Activated T-cell treated with anti-CD3 and anti-CD28 coated beads for 24 hours (primary cell): ENCODE measurements at regions not wholly inside any gene's neighbourhood (a gene's known extent, or its start where the extent isn't known, plus 50 kb on each side); places are given as distances from the start of the nearest gene placed in this dataset.

ENCODE experiments used
- DNase-seq: peaks from one replicate; pipeline ENCODE4 v3.0.0-alpha.2; 2020; ENCODE audit warnings: low read depth

DNA sequence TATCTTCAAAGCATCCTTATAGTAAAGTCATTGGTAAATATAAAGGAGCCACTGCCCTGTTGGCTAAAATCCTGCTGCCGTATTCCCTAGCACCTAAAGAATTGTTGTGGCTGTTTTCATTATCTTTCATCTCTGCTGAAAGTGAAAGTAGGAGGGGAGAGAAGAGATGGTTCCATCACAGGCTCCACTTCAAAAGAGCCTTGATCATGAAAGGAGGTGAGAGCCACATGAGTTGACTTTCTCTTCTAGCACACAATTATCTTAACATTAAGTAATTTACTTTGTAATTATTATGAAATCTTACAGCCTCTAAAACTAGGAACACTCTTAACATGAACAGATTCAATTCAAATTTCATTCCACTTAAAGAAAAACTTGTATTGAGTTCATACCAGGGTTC is 1050.9 kb upstream of the LRRTM1 start:
- DNase-seq, result no peak

GRCh38 chr2:81334046-81334445 is 1029.5 kb upstream of the LRRTM1 start:
- no peak for DNase-seq

- DNase-seq, result no peak
Measured at GRCh38 chr2:81328968-81329367, 1024.4 kb upstream of the LRRTM1 start.

GRCh38 chr2:81327911-81328310 is 1023.4 kb upstream of the LRRTM1 start:
- DNase-seq, result no peak

GRCh38 chr2:81324046-81324445 is 1019.5 kb upstream of the LRRTM1 start:
- DNase-seq, result no peak

- no peak for DNase-seq
Measured at GRCh38 chr2:81304154-81304830, 999.7 kb upstream of the LRRTM1 start.

DNA sequence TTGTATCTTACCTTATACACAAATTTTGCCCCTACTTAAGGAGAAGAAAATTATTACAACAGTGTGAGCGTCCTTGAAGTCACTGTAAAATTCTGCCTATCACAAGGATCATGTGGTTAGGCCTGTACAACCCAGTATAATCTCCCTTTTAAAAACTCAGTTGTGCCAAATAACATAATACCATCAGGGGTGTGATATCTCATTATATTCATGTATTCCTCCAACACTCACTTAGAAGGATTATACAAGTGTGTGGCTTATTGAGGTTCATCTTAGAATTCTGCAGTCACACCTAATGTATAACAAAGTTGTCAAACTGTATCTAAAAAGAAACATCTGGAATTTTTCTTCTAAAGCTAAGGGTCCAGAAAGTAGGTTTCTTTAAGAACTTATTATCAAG is 998.8 kb upstream of the LRRTM1 start:
- DNase-seq, result no peak

GRCh38 chr2:81299841-81300240 is 995.3 kb upstream of the LRRTM1 start:
- no peak for DNase-seq

GRCh38 chr2:81290846-81291245 is 986.3 kb upstream of the LRRTM1 start:
- DNase-seq, result no peak

- no peak for DNase-seq
Measured at GRCh38 chr2:81283081-81283480, 978.5 kb upstream of the LRRTM1 start.

DNA sequence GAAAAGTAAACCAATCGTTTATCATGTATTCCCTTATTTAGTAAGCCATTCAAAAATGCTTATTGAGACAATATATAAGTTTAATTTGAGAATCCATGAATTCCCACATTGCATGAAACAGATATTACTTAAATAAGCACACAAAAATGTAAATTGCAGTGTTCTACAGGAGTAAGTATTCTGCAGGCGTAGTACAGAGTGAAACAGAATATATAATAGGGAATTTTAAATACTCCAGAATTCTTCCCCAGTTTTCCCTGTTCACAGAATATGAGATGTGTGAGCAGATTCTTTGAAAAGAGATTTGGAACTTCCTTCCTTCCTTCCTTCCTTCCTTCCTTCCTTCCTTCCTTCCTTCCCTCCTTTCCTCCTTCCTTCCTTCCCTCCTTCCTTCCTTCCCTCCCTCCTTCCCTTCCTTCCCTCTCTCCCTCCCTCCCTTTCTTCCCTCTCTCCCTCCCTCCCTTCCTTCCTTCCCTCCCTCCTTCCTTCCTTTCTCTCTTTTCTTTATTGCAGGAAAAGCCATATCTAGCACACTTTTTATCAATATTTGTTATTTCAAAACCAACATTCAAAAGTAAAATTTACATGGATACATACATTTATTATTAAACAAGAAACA is 977.7 kb upstream of the LRRTM1 start:
- no peak for DNase-seq

DNA sequence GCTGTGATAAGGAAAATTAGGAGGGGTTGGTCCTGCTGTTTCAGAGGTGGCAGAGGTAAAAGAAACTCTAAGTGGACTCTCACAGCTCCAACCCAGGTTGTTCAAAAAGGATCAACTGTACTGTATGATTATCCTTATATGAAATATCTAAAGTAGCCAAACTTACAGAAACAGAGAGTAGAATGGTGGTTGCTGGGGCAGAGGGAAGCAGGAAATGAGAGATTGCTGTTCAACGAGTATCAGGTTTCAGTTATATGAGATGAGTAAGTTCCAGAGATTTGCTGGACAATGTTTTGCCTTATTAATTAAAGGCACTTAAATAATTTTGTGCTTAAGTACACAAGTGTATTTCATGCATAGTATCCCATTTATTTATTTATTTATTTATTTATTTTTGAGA is 972.0 kb upstream of the LRRTM1 start:
- no peak for DNase-seq

DNA sequence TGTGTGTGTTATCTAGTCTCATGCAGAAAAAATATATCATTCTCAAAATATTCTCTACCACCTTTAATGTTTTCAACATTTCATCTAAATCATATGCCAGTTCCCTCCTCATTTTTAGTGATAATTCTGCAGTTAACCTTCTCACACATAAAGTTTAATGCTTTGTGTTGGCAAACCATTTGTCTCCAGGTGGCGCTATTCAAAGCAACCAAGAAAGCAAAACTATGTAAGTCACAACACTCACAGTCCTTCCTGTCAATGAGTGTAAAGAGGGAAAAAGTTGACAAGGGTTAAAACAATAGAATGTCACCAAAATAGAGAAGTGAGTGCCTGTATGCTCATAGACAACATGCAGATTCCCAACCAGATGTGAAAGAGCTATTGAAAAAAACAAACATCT is 961.6 kb upstream of the LRRTM1 start:
- DNase-seq, result no peak

DNA sequence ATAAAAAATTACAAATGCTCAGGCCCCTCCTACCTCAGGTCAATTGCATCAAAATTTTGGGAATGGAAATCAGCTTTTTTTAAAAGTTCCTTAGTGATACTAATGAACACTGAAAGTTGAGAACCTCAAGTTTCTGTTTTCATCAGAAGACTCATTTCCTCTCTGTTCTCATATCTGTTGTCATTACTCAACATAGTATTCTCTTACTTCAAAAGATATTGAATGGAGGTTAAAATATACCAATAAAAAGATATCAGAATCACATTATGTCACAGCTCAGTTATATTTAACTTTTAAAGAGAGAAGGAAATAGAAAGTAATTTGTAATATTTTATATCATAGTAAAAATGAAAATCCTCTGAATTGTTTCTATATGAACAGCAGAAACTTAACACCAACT is 959.4 kb upstream of the LRRTM1 start:
- DNase-seq, result no peak

DNA sequence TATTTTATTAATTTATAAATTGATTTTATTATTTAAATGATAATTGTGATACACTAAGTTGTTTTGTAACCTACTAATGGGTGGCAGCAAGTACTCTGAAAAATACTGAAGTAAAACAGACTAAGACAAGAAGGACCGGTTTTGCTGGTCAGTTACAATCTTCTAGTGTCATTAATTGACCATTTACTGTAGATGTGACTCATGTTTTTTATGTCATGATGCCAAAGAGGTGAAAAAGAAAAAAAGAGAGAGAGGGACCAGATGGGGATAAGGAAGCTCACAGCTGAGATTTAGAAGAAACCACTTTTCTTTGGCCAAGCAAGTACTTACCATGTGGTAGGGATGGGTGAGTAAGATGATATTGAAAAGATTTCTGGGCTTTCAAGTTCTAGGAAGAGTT is 955.8 kb upstream of the LRRTM1 start:
- no peak for DNase-seq

- DNase-seq, result no peak
Measured at GRCh38 chr2:81250270-81250669, 945.7 kb upstream of the LRRTM1 start.

GRCh38 chr2:81249152-81249551 is 944.6 kb upstream of the LRRTM1 start:
- DNase-seq, result no peak

GRCh38 chr2:81247648-81248047 is 943.1 kb upstream of the LRRTM1 start:
- DNase-seq, result no peak

GRCh38 chr2:81242501-81242900 is 937.9 kb upstream of the LRRTM1 start:
- DNase-seq, result no peak

- no peak for DNase-seq
Measured at GRCh38 chr2:81238462-81238861, 933.9 kb upstream of the LRRTM1 start.

- DNase-seq, result no peak
Measured at GRCh38 chr2:81235601-81236000, 931.0 kb upstream of the LRRTM1 start.

GRCh38 chr2:81234711-81235110 is 930.2 kb upstream of the LRRTM1 start:
- no peak for DNase-seq

DNA sequence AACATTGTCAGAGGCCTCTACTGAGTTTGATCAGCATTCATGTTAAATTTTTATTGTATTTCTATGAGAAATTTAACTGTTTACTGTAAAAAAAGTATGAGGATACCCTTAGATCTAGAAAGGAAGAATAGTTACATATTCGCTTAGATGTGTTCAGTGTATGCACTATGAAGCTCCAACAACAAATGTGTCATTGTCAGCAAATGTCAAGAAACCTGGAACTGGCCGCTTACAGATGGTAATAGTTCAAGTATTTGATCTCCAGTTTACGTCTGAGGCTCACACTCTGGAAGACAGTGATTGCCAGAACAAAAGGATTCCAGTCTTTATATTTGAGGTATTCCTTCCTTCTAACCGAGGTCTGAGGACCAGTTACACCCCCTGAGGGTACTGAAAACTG is 921.2 kb upstream of the LRRTM1 start:
- DNase-seq, result no peak

- DNase-seq, result no peak
Measured at GRCh38 chr2:81213598-81213997, 909.0 kb upstream of the LRRTM1 start.
